ENCODE measurements at regions not wholly inside any gene's neighbourhood (a gene's known extent, or its start where the extent isn't known, plus 50 kb on each side); places are given as distances from the start of the nearest gene placed in this dataset.

DNA sequence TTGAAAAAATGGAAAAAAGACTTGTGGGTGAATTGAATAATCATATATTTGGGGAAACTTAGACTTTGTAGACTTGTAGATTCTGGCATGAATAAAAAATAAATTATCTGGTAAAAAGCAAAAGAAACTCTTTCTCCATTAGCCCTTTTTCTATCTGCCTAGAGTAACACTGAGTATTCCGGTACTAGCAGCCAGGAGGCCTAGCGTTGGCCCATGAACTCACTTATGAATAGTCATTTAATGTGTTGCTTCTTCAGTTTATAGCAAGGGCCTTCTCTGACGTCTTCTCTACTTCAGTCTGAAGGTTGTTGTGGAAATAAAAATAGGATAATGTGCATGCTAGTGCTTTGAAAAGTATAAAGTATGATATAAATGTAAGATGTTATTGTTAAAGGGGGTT is 851.2 kb upstream of the NR2F2 start:
- Histone ChIP-seq H3K4me1 (ENCODE audit: insufficient read depth, low read length, poor library complexity, severe bottlenecking) (no peaks in the 10 kb centered on the region), H3K36me3 (ENCODE audit: insufficient read depth, low read length, poor library complexity, severe bottlenecking) (no peaks in the 10 kb centered on the region), H3K27me3 (replicated peaks; ENCODE audit: insufficient read depth, low read depth, low read length, poor library complexity) (no peaks in the 10 kb centered on the region), H3K27ac (ENCODE audit: low read depth, low read length, poor library complexity, severe bottlenecking) (no peak overlapping the region), H3K4me3 (ENCODE audit: low read depth, low read length, poor library complexity, severe bottlenecking) (no peak overlapping the region), H3K9me3 (ENCODE audit: low read depth, low read length, poor library complexity, severe bottlenecking) (no peaks in the 10 kb centered on the region)
- ChIA-PET POLR2A (ENCODE audit: low non-redundant PET) (no interaction called here), CTCF (no interaction called here)
- TF ChIP-seq CTCF (conservative IDR thresholded peaks at IDR 0.05; ENCODE audit: low read depth, low read length) (no peak), EZH2 (IDR thresholded peaks at IDR 0.05; ENCODE audit: borderline replicate concordance, low read depth, low read length, poor library complexity, severe bottlenecking) (no peak)
- intact Hi-C loops (cut with micrococcal nuclease; ENCODE audit: unreplicated experiment): no loop called here
- no TSS peak for BruUV-seq (replicated peaks)
- DNase-seq (ENCODE audit: low spot score): no peak

- intact Hi-C loops (cut with micrococcal nuclease; ENCODE audit: unreplicated experiment): no loop called here
- H3K4me3 ChIP-seq (ENCODE audit: low read depth, low read length, poor library complexity, severe bottlenecking): no peak overlapping the region
- H3K36me3 ChIP-seq (ENCODE audit: insufficient read depth, low read length, poor library complexity, severe bottlenecking): no peaks in the 10 kb centered on the region
- no TSS peak for BruUV-seq (replicated peaks)
- no peaks in the 10 kb centered on the region for H3K27me3 ChIP-seq (replicated peaks; ENCODE audit: insufficient read depth, low read depth, low read length, poor library complexity)
- ChIA-PET CTCF (no interaction called here), POLR2A (ENCODE audit: low non-redundant PET) (no interaction called here)
- TF ChIP-seq CTCF (conservative IDR thresholded peaks at IDR 0.05; ENCODE audit: low read depth, low read length): no peak
- no peak for TF ChIP-seq EZH2 (IDR thresholded peaks at IDR 0.05; ENCODE audit: borderline replicate concordance, low read depth, low read length, poor library complexity, severe bottlenecking)
- H3K4me1 ChIP-seq (ENCODE audit: insufficient read depth, low read length, poor library complexity, severe bottlenecking): no peaks in the 10 kb centered on the region
- DNase-seq (ENCODE audit: low spot score): no peak
- H3K27ac ChIP-seq (ENCODE audit: low read depth, low read length, poor library complexity, severe bottlenecking): no peak overlapping the region
- H3K9me3 ChIP-seq (ENCODE audit: low read depth, low read length, poor library complexity, severe bottlenecking): no peaks in the 10 kb centered on the region
Observed at GRCh38 chr15:95485367-95485766, 845.1 kb upstream of the NR2F2 start.

GRCh38 chr15:95486224-95486623 is 844.3 kb upstream of the NR2F2 start:
- Histone ChIP-seq H3K4me3 (ENCODE audit: low read depth, low read length, poor library complexity, severe bottlenecking) (no peak overlapping the region), H3K4me1 (ENCODE audit: insufficient read depth, low read length, poor library complexity, severe bottlenecking) (no peaks in the 10 kb centered on the region), H3K9me3 (ENCODE audit: low read depth, low read length, poor library complexity, severe bottlenecking) (no peaks in the 10 kb centered on the region), H3K27me3 (replicated peaks; ENCODE audit: insufficient read depth, low read depth, low read length, poor library complexity) (no peaks in the 10 kb centered on the region), H3K27ac (ENCODE audit: low read depth, low read length, poor library complexity, severe bottlenecking) (no peak overlapping the region), H3K36me3 (ENCODE audit: insufficient read depth, low read length, poor library complexity, severe bottlenecking) (no peaks in the 10 kb centered on the region)
- DNase-seq (ENCODE audit: low spot score): no peak
- intact Hi-C loops (cut with micrococcal nuclease; ENCODE audit: unreplicated experiment): no loop called here
- BruUV-seq (replicated peaks): no TSS peak
- POLR2A ChIA-PET (ENCODE audit: low non-redundant PET): no interaction called here
- no peak for TF ChIP-seq EZH2 (IDR thresholded peaks at IDR 0.05; ENCODE audit: borderline replicate concordance, low read depth, low read length, poor library complexity, severe bottlenecking)
- no peak for TF ChIP-seq CTCF (conservative IDR thresholded peaks at IDR 0.05; ENCODE audit: low read depth, low read length)
- CTCF ChIA-PET: no interaction called here
